SH-SY5Y (cell line): ENCODE measurements at regions not wholly inside any gene's neighbourhood (a gene's known extent, or its start where the extent isn't known, plus 50 kb on each side); places are given as distances from the start of the nearest gene placed in this dataset.

Experiments used
- GATA2 ChIP-seq: IDR thresholded peaks from 2 replicates; pipeline ENCODE4 v1.6.1; 2011; ENCODE audit warnings: mild to moderate bottlenecking, low read depth, low read length
- GATA3 ChIP-seq: IDR thresholded peaks from 2 replicates; pipeline ENCODE4 v1.6.1; 2011; ENCODE audit warnings: low read depth, mild to moderate bottlenecking, low read length, moderate library complexity

GRCh38 chr6:112683926-112684325 lies 336.8 kb downstream of the RFPL4B start:
- TF ChIP-seq GATA3: no peak
- no peak for TF ChIP-seq GATA2
